HG03097 (cell line): ENCODE measurements at regions not wholly inside any gene's neighbourhood (a gene's known extent, or its start where the extent isn't known, plus 50 kb on each side); places are given as distances from the start of the nearest gene placed in this dataset.

Experiments
- ATAC-seq: cut with Tn5 transposase; IDR thresholded peaks from one replicate; pipeline ENCODE4 v1.9.1; 2021; ENCODE audit not compliant: unreplicated experiment, low FRiP score

DNA sequence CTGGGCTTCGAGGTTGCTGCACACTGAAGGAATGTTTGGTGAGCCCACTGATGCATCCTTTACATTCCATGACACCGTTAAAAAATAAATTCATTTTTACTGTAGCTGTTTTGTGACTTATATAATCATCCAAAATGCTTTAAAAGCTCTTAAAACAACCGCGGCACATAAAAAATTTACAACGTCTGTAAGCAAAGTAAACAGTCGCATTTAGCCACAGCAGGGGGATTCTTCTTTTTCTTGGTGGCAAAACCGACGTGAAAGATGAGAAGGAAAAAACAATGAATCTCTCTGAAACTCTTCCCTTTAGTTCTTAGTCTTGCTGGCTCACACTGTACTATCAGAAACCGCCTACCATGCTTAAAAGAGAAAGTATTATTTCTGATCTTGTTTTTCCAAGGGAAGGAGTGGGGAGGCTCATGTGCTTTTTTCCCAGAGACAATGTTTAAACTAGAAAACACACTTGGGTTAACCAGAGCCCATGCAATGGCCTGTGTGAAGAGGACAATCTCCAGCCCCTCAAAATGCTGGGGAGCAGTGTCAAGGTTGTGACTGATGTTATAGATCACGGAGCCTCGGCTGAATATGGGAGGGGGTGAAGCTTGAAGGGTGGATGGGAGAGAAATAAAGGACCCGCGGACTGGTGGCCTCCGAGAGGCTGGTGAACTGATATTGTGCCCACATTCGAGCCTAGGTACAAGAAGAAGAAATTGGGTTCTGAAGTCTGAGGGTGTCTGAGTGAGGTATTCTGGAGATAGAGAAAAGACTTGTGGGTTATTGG is 91.1 kb downstream of the IRF8 start:
- no peak for ATAC-seq

DNA sequence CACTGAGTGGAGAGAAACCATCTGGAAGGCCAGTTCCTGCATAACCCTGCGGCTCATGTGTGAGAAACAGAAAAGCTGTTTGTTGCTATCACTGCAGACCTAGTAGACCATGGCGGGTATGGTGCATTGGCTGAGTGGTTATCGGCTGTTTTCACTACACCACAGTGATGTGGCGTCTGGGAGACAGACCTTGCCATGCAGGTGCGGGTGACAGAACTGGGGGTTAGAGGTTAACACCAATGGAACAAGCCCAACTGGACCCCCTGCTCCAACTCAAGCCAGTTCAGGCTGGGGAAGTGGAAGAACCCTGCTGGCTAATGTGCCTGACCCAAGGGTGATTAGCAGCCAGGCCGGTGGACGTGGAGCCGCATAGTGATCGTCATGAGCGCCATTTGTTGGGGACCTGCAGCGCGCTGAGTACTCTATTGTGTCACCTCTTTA is 91.9 kb downstream of the IRF8 start:
- no peak for ATAC-seq

- no peak for ATAC-seq
These were observed 92.5 kb downstream of the IRF8 start for GRCh38 chr16:85991425-85991824.

- ATAC-seq, result no peak
These were observed 92.9 kb downstream of the IRF8 start for GRCh38 chr16:85991856-85992255.

GRCh38 chr16:85992359-85992758 is 93.4 kb downstream of the IRF8 start:
- ATAC-seq, result no peak

- ATAC-seq, result no peak
These were observed 93.8 kb downstream of the IRF8 start for GRCh38 chr16:85992779-85993178.

DNA sequence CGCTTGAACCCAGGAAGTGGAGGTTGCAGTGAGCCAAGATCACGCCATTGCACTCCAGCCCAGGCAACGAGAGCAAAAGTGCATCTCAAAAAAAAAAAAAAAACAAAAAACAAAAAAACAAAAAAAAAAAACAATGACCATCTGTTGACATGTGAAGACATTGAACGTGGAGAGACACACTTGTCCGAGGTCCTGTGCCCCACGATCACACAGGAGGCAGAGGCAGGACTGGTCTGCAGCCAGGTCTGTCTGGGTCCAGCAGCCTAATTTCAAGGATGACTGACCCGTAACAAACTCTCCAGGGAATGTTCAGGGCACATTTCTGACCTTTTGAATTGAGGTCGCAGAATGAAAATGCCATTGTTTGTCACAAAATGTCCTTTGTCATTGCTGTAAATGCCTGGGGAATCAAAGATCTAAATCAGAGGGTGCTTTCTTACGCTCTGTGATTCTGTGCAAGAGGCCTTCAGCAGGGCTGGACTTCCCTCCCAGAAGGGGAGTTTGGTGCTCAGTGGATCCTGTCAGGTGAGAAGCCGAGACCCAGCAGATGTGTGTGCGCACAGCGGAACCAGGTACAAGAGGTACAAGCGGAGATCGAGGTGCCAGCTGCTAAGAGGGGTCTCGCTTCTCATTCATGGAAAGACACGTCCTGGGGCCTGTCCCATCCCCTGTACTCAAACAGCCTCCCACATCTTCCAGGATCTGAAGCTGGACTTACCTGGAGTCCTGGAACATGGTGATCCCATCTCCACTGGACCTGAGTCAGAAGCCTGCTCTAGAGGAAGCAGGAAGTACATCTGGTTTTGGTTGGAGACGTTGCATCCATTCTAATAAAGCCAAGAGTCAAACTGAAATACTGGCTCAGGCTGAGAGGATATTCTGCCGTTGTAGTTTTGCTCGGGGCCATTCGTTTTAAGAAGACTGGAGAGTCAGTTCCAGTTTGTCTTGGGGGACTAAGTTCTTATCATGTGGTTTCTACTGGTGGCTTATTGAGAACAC is 95.8 kb downstream of the IRF8 start:
- ATAC-seq, result no peak

GRCh38 chr16:85995541-85996423 is 96.8 kb downstream of the IRF8 start:
- ATAC-seq, result no peak

DNA sequence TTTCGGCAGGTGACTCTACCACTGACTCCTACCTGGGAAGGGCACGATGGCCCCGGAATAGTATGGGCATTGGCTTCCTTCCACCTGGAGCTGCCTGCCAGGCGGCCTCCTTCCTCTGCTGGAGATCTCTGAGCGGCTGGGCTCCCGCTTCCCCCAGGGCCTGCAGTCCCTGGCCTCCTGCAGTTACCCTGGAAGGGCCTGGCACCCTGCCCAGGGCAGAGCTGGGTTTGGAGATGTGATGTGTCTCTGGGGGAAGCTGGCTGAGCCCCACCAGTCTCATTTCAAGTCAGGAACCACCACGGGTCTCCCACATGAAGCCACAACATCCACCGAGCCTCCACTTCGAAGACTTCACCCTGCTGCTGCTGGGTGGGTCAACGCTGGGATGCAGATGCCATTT is 97.9 kb downstream of the IRF8 start:
- no peak for ATAC-seq

GRCh38 chr16:85998171-85998867 is 99.4 kb downstream of the IRF8 start:
- no peak for ATAC-seq

GRCh38 chr16:85998868-85999729 is 100.1 kb downstream of the IRF8 start:
- ATAC-seq, result no peak

GRCh38 chr16:85999778-86000177 is 100.8 kb downstream of the IRF8 start:
- no peak for ATAC-seq

- ATAC-seq, result no peak
These were observed 103.4 kb downstream of the IRF8 start for GRCh38 chr16:86002178-86002900.

- ATAC-seq, result no peak
These were observed 108.6 kb downstream of the IRF8 start for GRCh38 chr16:86007524-86007923.

DNA sequence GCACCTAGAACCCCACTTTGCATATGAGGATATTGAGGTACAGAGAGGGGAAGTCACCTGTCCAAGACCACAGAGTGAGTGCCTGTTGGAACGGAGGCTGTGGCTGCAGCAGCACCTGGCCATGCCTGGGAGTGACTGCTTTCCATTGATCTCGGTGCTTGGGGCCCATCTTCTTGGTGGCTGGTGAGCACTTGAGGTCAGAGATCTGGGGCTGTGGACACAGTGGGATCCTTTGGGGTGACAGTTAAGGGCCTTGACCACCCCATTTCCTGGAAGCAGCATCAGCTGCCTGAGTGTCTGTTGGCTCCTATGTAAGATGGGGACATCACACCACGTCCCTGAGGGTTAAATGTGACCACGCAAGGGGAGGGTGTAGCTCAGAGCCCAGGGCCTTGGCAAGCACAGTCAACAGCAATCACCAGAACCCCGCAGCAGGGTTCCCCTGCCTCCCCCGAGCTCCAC is 111.7 kb downstream of the IRF8 start:
- ATAC-seq, result no peak

- no peak for ATAC-seq
These were observed 112.6 kb downstream of the IRF8 start for GRCh38 chr16:86011532-86011931.

GRCh38 chr16:86012221-86012620 is 113.3 kb downstream of the IRF8 start:
- ATAC-seq, result no peak

DNA sequence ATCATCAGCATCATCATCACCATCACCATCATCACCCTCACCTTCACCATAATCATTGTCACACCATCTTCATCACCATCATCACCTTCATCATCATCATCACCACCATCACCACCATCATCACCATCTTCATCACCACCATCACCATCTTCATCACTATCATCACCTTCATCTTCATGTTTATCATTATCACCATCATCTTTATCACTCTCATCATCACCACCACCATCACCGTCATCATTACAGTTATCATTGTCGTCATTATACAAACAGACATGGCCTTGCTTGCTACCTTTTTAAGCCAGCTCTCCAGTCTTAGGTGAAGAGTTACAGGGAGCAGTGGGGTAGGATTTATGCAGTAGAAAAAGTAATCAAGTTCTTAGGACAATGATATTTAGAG is 114.9 kb downstream of the IRF8 start:
- no peak for ATAC-seq
